GM19351 (cell line): ENCODE measurements at regions not wholly inside any gene's neighbourhood (a gene's known extent, or its start where the extent isn't known, plus 50 kb on each side); places are given as distances from the start of the nearest gene placed in this dataset.

Experiments
- ATAC-seq: cut with Tn5 transposase; IDR thresholded peaks from one replicate; pipeline ENCODE4 v1.9.1; 2021; ENCODE audit warnings: mild to moderate bottlenecking, moderate library complexity; ENCODE audit not compliant: unreplicated experiment

DNA sequence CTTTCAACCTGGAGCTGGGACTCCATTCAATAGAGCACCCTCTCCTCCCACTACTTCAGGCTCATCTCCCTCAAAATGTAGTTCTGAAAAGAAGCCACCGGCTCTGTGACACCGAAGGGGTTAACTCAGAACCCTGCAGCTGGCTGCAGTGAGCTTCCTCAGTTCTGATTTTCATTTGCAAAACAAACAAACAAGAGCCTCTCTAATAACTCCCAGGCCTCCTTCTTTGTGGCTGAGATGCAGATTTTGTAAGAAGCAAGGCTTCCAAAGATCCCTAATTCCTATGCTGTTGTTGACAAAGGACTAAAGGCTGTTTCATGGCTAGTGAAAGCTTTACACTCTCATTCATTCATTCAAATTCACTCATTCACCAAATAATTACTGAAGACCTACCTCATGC lies 333.4 kb upstream of the TBX3 start:
- ATAC-seq, result no peak

DNA sequence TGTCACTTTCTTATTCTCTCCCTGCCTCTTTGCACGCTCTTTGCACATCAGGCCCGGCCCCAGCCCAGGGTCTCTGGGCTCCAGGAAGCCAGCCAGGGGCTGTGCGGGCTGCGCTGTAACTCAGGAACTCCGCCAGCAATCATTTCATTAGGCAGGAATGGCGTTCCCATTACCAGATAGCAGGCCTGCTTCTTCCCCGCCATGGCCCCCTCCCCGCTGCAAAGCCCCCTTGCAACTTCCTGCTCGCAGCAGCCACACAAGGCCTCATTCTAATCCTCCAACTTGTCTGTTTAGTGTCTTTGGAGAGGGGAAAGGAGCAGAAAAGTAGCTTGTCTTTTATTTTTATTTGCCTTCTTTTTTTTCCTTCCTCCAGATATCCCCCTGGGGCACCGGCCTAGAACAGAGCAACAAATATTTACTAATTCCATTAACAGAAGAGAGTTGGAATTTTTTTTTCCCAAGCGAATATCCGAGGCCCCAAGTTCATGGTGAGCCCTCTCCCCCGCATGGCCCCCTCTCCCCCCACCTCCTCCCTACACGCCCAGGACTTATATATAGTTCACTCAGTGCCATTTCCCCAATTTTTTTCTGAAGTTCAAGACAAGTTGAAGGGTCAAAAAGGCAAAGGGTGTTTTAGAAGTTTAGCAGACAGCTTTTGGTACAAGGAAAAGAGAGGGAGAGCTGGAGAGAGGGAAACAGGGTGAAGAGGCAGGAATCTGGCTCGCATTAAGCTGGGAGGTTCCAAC lies 329.4 kb upstream of the TBX3 start:
- no peak for ATAC-seq

DNA sequence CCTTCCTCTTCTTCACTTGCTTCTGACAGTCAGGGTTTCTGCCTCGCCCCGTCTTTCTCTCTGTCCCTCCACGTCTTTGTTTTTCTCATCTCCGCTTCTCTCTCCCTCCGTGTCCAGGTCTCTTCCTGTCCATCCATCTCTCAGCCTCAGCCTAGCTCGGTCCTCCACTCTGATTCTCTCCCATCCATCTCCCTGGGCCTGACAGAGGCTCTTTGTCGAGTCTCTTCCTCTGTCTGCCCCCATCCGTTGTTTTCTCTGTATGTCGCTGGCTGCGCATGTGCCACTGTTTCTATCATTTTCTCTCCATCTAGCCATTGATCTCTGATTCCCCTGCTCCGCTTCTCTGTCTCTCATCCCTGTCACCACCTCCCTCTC lies 328.9 kb upstream of the TBX3 start:
- ATAC-seq, result no peak

DNA sequence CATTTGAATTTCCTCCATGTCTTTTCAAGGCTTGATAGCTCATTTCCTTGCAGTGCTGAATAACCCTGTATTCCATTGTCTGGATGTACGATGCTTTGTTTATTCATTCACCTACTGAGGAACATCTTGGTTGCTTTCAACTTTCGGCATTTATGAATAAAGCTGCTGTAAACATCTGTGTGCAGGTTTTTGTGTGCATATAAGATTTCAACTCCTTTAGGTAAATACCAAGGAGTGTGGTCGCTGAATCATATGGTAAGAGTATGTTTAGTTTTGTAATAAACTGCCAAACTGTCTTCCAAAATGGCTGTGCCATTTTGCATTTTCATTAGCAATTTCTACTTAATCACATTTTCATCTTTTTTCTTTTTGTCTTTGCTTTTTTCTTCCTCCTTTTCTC lies 327.7 kb upstream of the TBX3 start:
- no peak for ATAC-seq

DNA sequence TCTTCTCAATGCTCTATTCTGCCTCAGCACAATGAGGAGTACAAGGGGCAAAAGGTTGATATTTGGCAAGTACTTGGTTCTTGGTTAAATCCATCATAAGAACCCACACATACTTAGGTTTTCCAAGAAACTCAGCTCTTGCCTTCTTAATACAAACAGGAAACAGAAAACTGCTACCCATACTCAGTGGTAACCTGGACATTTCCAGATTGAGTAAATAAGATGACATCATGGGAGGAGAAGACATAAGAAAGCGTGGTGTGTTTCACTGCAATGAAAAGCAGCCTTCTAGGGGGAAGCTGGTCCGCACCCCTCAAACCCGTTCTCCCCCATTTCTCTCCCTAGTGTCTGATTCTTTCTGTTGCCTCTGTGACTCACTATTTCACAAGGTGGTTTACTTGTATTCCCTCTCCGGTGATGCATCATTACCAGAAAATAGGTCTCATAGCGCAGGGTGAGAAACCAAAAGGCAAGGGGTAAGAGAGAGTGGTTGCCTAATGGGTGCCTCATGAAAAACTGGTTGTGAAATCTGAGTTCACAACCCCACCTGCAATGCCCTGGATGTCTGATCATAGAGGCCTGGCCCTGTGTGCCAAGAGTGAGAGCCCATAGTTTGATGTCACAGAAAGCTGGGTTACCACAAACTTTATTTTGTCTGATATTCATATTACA lies 326.5 kb upstream of the TBX3 start:
- no peak for ATAC-seq

DNA sequence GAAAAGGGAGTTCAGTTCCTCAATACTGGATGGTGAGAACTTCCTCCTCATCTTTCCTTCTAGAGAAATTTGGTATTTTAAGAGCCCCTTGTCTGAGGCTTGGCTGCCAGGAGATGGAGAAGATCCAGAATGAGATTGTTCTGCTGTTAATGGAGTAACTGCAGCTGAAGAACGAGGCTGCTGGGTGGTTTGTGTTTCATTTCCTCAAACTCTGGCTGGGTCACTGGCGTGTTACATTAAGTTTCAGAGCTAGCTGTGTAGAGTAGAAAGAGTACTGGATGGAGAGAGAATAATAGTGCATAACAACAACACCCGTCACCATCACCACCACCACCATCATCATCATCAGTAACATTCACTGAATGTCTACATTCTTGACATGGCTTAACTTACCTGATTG lies 325.0 kb upstream of the TBX3 start:
- ATAC-seq, result no peak

DNA sequence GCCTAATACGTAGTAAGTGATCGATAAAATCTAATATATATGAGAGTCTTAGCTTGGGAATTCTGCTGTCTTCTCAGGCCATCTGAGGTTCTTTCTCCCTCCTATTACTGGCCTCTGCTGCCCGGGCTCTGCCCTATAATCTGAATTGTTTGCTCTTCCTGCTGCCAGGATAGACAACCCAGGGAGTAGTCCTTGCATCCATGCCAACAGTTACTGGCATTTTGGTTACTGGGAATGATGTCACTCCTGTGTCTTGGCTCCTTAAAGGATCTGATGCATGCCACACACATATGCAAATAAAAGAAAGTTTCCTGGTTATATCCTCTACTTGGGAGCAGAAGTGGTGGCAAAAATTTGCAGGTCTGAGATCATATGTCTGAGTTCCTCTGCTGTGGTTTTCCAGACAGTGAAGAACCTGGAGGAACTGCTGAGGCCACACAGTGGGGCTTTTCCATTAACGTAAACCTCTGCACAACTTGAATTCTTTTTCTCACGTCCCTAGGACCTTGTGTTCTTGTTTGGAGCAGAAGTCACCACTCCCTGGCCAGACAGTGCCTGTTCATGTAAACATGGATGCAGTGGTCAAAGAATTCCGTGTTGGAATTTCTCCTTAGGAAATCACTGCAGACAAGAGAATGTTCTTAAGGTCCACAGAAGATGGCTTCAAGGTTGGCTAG lies 320.6 kb upstream of the TBX3 start:
- ATAC-seq, result no peak

DNA sequence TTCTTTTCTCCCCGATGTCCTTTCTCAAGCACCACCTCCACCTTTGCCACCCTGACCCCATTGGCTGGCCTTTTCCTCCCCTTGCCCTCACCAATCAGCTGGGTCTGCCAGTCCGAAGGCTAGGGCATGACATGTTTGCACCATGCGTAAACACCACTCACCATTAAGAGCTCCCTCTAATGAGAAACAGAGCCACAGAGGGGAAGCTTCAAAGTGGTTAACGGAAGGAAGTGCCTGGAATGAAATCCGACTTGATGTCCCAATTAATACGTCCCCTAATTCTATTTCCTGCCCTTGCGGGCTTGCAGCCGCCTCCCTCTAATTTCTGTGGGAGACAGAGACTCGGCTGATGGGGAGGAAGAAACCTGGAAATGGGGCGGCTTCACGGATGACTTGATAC lies 318.5 kb upstream of the TBX3 start:
- ATAC-seq, result no peak

DNA sequence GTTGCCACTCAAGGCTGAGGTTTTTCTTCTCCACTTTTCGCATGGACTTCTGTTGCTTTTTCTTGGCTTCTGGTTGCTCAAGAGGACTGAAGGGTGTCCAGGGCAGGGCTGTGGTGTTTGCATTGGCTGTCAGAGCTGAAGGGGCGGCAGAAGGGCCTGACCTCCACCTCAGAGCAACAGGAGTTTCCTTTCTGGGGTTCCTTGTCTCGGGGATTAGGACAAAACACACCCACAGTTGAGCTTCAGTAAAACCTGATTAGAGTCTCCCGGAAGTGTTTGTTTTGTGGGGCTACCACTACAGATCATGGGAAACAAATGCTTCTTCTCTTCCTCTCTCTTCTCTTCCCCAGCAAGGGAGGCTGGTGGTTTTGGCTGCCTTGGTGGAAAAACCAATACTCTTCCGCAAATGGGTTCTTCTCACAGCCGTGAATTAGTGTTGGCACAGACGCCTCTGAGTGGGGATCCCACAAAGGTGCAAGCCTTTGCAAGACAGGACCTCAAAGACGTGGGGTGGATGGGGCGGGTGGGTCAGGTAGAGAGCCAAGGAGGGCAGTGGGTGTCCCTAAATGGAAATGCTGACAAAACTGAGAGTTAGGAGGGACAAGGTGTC lies 317.7 kb upstream of the TBX3 start:
- no peak for ATAC-seq

DNA sequence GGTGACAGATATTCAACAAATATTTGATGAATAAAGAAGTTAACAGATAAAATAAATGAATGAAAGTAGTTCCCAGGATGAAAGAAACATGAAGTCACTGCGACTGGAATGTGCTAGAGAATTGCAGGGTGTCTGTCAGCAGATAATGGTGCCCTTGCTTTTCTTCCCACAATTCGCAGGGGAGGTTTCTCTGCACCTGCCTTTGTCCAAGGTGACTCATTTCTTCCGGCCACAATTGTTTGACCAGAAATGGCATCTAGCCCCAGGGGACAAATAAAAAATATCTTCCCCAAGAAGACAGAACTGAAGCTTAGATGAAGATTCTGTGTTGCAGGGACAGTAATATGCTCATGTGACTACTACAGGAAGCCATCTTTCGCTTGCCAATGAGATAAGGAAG lies 316.1 kb upstream of the TBX3 start:
- ATAC-seq, result no peak

DNA sequence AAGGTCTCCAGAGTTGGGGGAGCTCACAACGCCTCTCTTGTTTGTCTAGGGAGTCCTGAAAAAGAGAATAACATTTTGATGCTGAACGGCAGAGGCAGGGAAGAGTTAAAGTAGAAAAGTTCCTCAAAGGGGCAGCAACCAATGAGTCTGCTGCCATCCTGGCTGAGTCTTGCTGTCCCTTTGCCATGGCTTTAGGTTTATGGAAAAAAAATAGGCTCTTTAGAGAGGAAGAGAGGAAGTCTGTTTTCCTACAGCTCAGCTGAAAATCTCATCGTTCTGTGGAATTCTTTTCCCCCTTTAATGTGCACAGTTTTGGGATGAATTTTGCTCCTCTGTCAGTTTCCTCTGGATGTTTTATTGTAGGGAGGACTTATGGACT lies 314.8 kb upstream of the TBX3 start:
- no peak for ATAC-seq

DNA sequence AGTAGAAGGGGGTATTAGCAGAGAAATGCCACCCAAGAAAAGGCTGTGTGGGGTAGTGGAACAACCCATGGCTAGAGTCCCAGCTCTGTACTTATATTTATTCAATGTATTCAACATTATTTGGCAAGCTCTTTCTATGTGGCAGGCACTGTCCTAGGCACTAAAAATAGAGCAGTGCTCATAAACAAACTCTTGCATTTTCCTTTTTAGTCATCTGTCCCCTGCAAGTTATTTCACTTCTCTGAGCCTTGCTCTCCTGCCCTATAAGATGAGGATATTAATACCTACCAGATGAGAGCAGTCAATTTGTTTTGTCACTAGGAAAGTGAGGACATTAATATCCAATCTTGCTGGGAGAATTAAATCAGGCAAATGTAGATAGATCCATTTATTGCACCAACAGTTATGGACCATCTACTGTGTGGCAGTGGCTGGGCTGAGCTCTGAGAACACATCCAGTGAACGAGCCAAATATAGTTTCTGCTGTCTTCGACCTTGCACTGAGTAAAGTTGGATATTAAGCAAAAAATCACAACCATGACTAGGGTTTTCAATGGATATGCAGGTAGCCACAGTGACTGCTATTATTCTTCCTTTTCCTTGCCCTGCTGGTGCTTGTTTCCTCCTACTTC lies 314.3 kb upstream of the TBX3 start:
- ATAC-seq, result no peak

DNA sequence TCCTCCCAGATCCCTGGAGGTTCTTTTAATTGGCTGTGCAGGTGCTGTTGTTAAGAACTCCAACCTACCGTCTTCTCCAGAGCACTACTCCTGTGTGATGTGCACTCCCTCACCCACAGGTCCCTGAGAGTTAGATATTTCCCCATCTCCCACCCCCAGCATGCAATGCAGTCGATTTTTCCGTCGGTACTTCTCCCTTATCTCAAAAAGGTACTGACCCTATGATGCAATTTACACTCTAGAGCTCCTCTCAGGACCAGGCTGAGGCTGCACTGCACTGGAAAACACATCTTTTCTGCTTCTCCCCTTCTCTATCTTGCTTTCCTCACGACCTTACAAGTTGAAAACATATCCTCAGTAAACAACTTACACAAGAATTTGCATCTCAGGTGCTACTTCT lies 312.4 kb upstream of the TBX3 start:
- no peak for ATAC-seq

DNA sequence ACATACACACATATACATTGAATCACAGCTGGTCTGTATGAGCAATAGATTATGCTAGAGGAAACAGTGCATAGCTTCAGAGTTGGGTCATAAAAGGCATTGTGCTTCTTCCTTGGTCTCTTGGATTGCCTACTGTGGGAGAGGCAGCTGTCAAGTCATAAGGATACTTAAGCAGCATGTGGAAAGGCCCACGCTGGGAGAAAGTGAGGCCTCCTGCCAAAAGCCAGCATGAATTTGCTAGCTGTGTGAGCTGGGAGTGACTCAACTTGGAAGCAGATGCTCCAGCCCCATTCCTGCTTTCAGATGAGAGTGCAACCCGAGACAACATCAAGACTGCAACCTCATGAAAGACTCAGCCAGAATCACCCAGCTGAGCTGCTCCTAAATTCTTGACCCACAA lies 311.9 kb upstream of the TBX3 start:
- ATAC-seq, result no peak

DNA sequence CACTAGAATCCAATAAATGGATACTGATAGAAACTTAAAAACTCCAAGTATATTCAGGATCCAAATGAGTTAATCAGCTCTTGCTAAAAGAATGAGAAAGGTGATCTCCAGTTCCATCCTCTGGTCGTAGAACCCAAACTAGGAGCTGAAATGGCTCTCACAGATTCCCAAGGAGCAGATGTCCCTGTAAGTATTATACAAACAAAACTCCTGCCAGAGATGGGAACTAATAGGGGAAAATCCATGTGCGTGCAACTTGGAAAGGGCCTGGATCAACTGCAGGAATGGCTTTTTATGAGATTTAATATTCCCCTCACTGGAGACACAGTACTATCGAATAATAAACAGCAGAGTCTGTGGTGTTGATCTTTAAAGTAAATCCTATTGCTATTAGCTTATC lies 309.2 kb upstream of the TBX3 start:
- ATAC-seq, result no peak

DNA sequence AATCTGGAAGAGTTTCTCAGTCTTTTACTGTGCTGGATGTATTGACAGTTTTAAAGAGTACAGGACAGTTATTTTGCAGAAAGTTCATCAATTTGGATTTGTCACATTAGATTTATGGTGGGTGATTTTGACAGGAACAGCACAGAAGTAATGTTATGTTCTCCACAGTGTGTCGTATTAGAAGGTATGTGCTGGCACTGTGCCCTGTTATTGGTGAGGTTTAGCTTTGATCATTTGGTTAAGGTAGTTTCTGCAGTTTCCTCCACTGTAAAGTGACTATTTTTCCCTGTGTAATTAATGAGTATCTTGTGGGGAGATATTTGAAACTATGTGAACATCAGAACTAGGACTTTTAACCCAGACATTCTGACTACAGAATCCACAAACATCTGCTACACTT lies 308.5 kb upstream of the TBX3 start:
- ATAC-seq, result no peak

DNA sequence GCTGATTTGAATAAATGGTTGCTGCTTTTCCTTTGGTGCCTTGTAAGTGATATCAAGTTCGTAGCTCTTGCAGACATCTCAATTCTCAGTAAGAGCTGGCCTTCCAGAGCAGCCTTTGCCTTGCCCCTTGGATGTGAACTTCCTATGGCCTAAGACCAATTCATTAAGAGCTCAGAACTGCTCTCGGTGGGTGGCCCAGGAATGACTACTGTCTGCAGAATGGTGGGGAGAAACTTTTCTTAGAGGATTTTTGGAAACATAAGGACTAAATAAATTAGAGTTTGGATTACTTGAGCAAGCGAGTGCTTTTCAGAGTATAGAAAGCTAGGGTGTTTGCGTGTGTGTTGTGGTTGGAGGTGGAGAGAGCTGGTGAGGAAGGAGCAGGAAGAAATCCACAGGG lies 306.4 kb upstream of the TBX3 start:
- ATAC-seq, result no peak

DNA sequence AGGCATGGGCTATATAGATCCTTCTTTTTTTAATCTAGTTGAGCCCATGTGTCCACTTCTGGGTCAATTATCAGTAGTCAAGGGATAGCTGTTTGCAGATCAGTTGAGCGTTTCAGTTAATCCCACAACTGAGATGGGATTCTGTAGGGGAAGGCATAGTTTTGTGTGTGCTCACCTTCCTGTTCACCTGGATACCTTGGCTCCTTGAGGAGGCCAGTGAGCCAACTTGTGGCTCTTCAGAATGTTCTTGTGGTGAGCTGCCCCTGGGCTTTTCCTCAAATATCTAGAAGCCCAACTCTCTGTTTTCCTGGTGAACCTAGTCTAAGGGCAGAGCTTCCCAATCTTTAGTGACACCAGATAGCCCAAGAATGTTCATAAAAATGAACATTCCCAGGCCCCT lies 302.9 kb upstream of the TBX3 start:
- ATAC-seq, result no peak

DNA sequence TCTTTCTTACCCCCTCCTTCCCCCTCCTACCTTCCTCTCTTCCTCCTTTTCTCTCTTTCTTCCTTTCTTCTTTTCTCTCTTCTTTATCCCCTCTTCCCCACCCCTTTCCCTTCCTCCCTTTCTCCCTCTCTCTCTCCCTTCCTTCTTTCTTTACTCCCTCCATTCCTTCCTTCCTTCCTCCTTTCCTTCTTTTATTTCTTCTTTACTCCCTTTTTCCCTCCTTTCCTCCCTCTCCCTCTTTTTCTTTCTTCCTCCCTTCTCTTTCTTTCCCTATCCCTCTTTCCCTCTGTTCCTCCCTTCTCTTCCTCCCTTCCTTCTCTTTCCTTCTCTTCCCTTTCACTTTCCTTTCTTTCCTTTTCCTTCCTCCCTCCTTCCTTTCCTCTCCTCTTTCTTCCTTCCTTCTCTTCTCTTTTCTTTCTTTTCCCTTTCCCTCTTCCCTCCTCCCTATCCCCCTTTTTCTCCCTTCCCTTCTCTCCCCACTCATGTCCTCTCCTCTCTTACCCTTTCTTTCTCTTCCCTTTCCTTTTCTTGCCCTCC lies 302.3 kb upstream of the TBX3 start:
- no peak for ATAC-seq

DNA sequence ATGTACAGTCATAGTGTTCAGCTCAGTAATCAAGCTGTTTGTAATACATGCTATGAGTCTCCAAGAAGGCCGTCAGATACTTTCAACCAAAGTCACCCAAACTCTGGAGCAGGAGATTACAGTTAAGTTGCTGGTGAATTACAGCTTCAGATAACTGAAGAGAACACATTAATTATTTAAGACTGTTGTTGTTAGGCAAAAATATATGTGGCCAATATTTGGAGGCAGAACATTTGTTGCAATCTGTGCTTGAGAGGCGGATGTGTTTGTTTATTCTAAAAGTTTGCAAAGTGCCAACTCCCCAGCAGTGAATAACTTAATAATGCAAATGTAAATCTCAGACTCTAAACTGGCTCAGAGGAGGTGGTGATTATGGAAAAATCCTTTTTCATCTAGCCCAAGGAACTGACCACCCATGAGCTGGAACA lies 300.7 kb upstream of the TBX3 start:
- no peak for ATAC-seq

DNA sequence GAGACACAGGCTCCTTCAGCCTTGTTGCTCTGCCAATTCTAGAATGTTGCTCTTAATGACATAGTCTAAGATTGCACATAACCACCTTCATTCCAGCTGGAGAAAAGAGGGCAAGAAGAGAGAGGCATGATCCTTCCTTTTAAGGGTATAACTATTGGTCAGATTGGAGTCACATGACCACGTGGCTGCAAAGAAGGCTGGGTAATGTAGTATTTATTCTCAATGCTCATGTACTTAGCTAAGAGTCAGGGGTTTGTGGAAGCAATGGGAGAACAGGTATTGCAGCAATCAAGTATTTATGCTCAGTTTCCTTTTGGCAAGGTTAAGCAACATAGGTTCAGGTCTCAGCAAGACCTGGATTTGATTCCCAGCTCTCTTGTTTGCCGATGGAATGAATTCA lies 298.8 kb upstream of the TBX3 start:
- no peak for ATAC-seq
